Activated T-helper 2 cell treated with anti-CD3 and anti-CD28 coated beads, Interferon-gamma antibody, Interleukin-2, Interleukin-4, amounts not matched to agents 10 μg/mL and 5 μg/mL and 100 μg/mL, durations not matched to agents 14 hours and 24 hours and 36 hours (primary cell): ENCODE measurements at regions not wholly inside any gene's neighbourhood (a gene's known extent, or its start where the extent isn't known, plus 50 kb on each side); places are given as distances from the start of the nearest gene placed in this dataset.

Source experiments
- DNase-seq: peaks from one replicate; pipeline ENCODE4 v3.0.0; 2021; ENCODE audit warnings: low spot score
- H3K27ac Mint-ChIP-seq: one replicate; pipeline ENCODE4 v1.8.0; 2021; ENCODE audit warnings: mixed read lengths
- H3K27me3 Mint-ChIP-seq: one replicate; pipeline ENCODE4 v1.8.0; 2021; ENCODE audit warnings: low read depth, mixed read lengths
- H3K36me3 Mint-ChIP-seq: one replicate; pipeline ENCODE4 v1.8.0; 2021; ENCODE audit warnings: low read depth, mixed read lengths
- H3K4me1 Mint-ChIP-seq: one replicate; pipeline ENCODE4 v1.8.0; 2021; ENCODE audit warnings: low read depth, mixed read lengths
- H3K4me3 Mint-ChIP-seq: one replicate; pipeline ENCODE4 v1.8.0; 2021; ENCODE audit warnings: low read depth, mild to moderate bottlenecking, moderate library complexity, mixed read lengths
- H3K9me3 Mint-ChIP-seq: one replicate; pipeline ENCODE4 v1.8.0; 2021; ENCODE audit warnings: mixed read lengths
- intact Hi-C: fragments of 100-400 bp; cut with micrococcal nuclease; formaldehyde crosslinking; loops from one replicate; pipeline ENCODE4 v1.15.1; 2023

DNA sequence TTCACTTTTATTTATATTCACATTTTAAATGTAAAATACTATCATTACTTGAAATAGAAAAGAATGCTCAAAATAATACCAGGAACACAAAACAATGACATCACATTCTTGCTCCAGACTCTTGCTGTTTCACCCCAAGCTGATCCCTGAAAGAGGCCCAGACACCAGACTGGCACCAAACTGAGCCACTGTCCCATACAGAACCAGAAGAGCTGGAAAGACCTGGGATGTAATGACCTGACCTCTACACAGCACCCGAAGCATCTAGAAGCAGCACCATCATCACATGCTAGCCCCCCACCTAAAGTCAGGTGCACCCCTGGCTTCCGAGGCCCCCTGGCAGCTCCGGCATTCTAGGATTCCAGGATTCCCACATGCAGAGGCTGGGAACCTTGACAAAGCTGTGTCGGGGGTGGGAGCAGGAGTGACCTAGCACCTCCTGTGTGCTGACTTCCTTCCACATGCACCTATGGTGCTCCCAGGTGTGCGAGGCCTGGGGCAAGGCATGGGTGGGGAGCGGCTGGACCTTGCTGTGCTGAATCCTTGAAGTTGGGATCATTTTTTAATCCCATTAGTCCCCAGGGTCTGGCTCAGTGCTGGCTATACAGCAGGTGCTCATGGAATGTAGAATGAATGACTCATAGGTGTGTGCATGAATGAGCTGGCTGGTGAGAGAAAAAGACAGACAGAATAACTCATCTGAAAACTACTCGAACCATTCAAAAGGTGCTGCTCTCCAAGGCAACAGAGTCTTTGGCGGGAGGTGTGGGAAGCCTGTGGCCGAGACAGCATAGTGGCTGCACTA, 144.7 kb upstream of the IQSEC1 start:
- Mint-ChIP-seq H3K4me1 (no peaks in the 10 kb centered on the region), H3K27ac (no peak overlapping the region), H3K4me3 (no peak overlapping the region), H3K36me3 (no peaks in the 10 kb centered on the region), H3K9me3 (no peaks in the 10 kb centered on the region), H3K27me3 (no peaks in the 10 kb centered on the region)
- no peak for DNase-seq
- intact Hi-C loops, result no loop called here

DNA sequence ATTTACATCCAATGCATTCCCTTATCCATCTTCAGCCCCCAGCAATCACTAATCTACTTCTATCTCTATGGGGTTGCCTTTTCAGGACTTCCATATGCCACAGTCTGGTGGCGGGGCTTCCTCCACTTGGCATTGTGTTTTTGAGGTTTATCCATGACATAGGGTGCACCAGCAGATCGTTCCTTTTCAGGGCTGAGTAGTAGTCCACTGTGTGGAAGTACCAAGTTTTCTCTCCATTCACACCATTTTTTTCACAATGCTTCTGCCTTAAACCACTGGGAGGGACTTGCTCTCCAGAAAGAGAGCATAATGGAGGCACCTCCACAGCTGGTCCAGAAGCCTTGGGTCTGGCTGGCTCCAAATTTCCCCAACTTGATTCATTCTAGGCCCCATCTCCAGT, 144.0 kb upstream of the IQSEC1 start:
- Mint-ChIP-seq H3K27ac (no peak overlapping the region), H3K36me3 (no peaks in the 10 kb centered on the region), H3K27me3 (no peaks in the 10 kb centered on the region), H3K4me1 (no peaks in the 10 kb centered on the region), H3K4me3 (no peak overlapping the region), H3K9me3 (no peaks in the 10 kb centered on the region)
- intact Hi-C loops, result no loop called here
- no peak for DNase-seq

DNA sequence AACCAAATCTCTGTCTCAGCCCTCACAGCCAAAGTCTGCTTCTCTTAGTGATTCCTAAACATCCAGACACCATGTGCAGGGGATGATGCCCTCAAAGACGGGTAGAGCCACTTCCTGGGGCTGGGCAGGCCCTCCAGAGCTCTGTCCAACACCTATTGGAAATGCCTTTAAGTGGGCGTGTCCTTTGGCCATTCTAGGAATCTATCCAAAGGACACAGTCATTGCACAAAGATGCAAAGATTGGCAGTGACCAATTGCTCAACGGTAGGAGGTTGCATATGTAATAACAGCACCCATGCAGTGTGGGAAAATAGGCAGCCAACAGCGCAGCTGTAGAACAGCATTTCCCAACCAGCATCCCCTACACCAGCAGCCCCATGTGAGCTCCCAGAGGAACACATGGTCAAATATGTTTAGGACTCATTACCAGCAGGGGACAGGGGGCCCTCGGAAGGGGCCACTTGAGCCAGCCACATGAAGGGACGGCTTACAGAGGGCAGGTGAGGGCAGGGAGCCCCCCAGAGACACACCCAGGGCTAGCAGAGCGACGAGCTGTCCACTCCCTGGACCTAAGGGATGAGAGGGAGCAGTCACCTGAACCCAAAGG, 142.8 kb upstream of the IQSEC1 start:
- H3K27me3 Mint-ChIP-seq, result no peaks in the 10 kb centered on the region
- intact Hi-C loops, result no loop called here
- DNase-seq, result no peak
- H3K9me3 Mint-ChIP-seq, result no peaks in the 10 kb centered on the region
- H3K4me3 Mint-ChIP-seq, result no peak overlapping the region
- no peak overlapping the region for H3K27ac Mint-ChIP-seq
- H3K4me1 Mint-ChIP-seq, result no peaks in the 10 kb centered on the region
- no peaks in the 10 kb centered on the region for H3K36me3 Mint-ChIP-seq

DNA sequence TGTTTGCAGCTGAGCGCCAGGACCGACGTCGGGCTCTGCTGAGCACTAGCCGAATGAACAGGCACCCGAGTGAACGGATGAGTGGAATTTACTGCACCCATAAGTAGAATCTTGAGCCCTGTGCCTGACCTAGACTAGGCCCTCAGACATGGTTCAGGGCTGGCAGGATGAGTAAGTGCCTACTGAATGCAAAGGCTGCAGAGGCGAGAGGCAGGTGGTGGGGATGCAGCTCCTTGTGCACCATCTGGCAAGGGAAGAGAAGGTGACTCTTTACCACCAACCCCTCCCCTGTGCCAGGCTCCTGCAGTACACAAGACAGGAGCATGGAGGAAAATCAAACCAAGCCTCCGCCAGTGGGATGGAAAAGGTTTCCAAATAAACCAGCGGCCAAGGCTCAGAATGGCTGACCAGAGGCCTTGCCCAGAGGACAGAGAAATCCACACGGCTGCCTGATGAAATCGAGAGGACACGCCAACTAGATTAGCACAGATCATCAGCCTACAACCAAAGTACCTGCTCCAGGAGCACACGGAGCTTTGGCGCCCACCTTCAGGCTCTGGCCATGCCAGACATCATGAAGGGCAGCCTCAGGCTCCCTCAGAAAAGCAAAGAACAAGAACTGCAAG, 141.7 kb upstream of the IQSEC1 start:
- Mint-ChIP-seq H3K9me3 (no peaks in the 10 kb centered on the region), H3K27me3 (no peaks in the 10 kb centered on the region), H3K36me3 (no peaks in the 10 kb centered on the region), H3K4me1 (no peaks in the 10 kb centered on the region), H3K27ac (no peak overlapping the region), H3K4me3 (no peak overlapping the region)
- intact Hi-C loops, result no loop called here
- no peak for DNase-seq

DNA sequence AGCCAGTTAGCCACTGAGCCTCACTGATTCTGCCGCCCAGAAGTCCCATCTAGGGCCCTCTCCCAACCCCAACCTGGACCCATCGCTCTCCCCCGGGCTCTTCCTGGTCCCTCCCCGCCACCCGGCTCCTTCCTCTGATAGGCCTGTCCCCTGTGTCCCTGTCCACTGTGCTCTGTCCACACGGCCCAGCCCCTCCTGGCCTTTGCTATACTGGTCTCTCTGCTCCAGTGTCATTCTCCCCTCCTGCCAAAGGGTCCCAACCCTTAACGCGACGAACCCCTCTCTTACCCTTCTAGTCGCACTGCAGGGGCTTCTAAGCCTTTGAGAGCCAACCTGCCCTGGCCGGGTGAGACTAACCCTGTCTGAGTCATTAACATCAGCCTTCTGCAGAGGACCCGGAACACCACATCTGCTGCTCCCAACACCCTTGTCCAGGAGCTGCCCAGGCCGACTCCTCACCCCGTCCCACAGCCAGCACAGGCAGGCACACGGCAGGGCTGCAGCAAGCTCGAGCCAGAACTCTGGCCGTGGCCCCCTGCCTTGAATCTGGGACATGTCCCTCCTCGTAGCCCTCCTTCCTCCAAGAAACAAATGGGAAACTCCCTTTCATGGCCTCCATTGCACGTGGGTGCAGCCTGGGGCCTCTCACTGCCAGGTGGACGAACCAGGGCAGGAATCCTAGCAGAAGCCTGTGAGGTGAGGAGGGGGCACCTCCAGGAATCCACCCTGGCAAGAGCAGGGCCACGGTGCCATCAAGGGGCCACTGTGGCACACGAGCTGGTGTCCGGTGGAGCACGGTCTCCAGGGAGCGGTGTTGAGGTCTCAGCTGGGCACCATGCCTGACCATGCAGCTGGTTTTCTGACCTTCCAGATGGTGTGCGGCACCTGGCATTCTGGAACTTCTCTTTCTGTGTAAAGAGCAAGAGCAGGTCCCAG, 140.9 kb upstream of the IQSEC1 start:
- H3K4me1 Mint-ChIP-seq, result no peaks in the 10 kb centered on the region

DNA sequence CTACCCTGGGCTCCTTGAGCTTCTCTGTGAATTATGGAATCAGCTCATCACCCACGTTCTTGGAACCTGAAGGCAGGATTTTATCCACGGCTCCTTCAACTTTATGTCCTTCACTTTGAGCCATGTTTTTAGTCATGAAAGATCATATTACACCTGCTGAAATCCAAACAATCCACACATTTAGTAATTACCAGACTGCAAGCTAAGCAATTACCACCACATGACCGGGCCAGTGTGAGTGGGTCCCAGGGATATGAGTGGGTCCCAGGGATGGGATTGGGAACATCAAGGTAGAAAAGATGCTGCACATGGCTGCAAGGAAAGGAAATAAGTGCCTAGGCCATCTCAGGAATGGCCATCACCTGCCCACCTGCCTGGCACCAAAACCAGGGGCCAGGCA, 140.3 kb upstream of the IQSEC1 start:
- Mint-ChIP-seq H3K4me1 (no peaks in the 10 kb centered on the region), H3K27me3 (no peaks in the 10 kb centered on the region), H3K27ac (no peak overlapping the region), H3K4me3 (no peak overlapping the region), H3K36me3 (no peaks in the 10 kb centered on the region), H3K9me3 (no peaks in the 10 kb centered on the region)
- no peak for DNase-seq
- intact Hi-C loops, result no loop called here

More for the DNA sequence above, 140.9 kb upstream of the IQSEC1 start:
- Mint-ChIP-seq H3K27ac (no peak overlapping the region), H3K27me3 (no peaks in the 10 kb centered on the region), H3K4me3 (no peak overlapping the region), H3K36me3 (no peaks in the 10 kb centered on the region), H3K9me3 (no peaks in the 10 kb centered on the region)
- no peak for DNase-seq
- intact Hi-C loops, result no loop called here

DNA sequence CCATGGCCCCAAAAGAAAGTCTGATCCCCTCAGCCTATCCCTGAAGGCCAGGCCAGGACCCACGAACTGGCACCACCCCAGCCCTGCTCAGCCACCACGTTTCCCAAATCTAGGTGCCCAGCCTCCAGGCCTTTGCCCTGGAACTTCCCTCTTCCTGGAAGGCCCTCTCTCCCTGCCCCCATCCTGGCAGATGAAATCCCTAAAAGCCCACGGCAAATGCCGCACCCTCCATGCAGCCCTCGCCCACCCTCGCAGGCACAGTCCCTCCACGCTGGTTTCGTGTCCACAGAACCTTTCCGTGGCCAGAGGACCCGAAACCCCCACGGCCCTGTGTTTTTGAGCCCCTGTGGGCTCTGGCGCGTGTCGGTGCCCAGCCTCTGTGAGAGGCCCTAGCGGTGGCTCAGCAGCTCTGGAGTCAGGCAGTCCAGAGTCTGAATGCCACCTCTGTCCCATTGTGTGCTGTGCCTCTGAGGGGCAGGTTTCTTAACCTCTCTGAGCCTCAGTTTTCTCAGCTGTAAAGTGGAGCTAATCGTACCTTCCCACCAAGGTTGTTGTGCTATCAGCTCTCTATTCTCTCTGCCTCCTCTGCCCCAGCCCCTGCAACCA, 138.5 kb upstream of the IQSEC1 start:
- no peak for DNase-seq
- intact Hi-C loops, result no loop called here
- no peaks in the 10 kb centered on the region for H3K27me3 Mint-ChIP-seq
- no peak overlapping the region for H3K4me3 Mint-ChIP-seq
- no peaks in the 10 kb centered on the region for H3K9me3 Mint-ChIP-seq
- H3K4me1 Mint-ChIP-seq, result no peaks in the 10 kb centered on the region
- no peaks in the 10 kb centered on the region for H3K36me3 Mint-ChIP-seq
- no peak overlapping the region for H3K27ac Mint-ChIP-seq

DNA sequence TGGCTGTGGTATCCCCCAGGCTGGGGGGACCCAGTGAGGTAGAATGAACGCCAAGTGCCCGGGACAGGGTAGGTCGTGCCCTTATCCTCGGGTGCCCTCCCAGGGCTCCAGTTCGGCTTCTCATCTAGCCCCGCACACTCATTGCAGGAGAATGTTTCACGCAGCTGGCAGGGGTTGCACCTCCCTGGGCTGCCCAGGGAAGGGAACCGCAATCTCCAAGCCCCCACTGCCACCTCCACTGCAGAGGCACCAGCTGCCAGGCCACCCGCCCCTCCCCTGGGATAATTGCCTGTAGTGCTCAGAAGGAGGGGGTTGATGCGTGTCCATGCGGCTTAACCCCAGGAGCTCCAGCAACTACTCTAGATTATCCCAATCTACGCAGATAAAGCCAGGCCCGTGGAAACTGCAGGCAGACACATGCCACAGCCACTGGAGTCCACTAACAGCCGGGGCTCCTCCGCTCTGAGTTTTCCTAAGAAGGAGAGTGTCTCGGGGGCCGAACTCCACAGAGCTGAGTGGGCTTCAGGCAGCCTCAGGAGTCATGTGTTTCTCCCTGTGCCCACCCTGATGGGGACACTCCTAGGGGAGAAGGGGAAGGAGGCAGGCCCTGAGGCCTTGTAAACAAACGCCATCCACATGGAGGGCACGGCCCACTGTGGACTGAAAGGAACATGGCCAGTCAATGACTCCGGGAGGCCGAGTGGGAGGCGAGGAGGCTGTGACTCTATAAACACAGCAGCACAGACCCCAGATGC, 137.2 kb upstream of the IQSEC1 start:
- Mint-ChIP-seq H3K9me3 (no peaks in the 10 kb centered on the region), H3K27me3 (peaks cover 10% of the 10 kb centered on the region), H3K4me3 (no peak overlapping the region), H3K36me3 (no peaks in the 10 kb centered on the region), H3K27ac (no peak overlapping the region), H3K4me1 (no peaks in the 10 kb centered on the region)
- no peak for DNase-seq
- intact Hi-C loops, result no loop called here

DNA sequence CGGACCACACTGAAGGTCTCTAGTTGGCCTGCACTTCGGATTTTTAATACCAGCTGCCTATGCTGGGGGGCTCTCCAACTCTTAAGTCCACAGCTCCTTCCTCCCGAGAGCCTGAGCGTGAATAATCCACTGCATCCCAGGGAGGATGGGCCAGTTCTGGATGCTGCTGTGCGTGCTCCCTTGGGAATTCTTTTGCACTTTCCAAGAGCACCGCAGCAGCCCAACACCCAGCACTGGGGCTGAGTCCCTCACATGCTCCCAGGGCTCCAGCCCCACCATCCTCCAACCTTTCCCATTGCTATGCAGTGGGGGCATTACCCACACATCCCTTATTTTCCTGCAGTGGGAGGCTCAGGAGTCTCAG, 136.4 kb upstream of the IQSEC1 start:
- H3K4me3 Mint-ChIP-seq, result no peak overlapping the region
- no peaks in the 10 kb centered on the region for H3K4me1 Mint-ChIP-seq
- no peaks in the 10 kb centered on the region for H3K9me3 Mint-ChIP-seq
- peaks cover 15% of the 10 kb centered on the region for H3K27me3 Mint-ChIP-seq
- H3K36me3 Mint-ChIP-seq, result no peaks in the 10 kb centered on the region
- intact Hi-C loops, result no loop called here
- no peak for DNase-seq
- no peak overlapping the region for H3K27ac Mint-ChIP-seq

DNA sequence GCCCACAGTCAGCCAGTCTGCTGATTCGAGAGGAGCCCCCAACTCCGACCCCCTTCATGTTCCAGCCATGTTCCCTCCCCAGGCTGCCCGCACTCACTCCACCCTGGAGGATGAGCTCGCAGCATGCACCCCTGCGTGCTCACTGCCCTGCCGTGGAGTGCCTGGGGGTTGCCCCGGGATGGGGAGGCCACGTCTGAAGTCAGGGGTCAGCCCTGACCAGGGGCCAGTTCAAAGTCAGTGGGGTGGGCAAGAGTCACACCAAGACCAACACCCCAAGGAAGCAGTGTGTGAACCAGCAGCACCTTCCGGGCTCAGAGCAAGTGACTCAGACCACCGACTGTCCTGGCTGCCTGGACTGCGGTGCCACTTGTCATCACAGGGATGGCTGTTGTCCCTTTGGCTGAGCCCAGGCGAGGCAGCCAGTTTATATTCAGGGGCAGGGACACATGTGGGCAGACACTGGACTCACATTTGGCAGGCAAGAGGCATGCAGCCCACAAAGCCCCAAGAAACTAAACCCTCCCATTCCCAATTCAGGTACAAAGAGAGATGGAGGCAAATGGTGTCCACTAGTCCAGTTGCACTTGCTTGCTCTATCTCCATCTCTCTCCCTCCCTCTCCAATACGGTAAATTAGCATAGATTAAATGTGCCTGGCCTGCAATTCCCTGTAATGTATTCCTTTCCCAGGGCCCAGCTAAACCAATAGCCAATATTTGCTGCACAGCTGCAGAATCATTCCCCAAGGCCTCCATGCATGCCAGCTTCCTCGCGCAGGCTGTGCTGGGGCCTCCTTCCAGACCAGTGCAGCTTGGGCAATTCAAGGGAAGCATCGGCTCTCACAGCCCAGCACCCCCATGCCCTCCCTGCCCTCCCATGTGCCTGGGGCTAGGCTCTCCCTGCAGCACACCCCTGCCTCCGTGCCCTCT, 135.7 kb upstream of the IQSEC1 start:
- no peak for DNase-seq
- Mint-ChIP-seq H3K36me3 (no peaks in the 10 kb centered on the region), H3K27me3 (peaks cover 17% of the 10 kb centered on the region), H3K4me3 (no peak overlapping the region), H3K9me3 (no peaks in the 10 kb centered on the region), H3K27ac (no peak overlapping the region), H3K4me1 (no peaks in the 10 kb centered on the region)
- intact Hi-C loops, result no loop called here

DNA sequence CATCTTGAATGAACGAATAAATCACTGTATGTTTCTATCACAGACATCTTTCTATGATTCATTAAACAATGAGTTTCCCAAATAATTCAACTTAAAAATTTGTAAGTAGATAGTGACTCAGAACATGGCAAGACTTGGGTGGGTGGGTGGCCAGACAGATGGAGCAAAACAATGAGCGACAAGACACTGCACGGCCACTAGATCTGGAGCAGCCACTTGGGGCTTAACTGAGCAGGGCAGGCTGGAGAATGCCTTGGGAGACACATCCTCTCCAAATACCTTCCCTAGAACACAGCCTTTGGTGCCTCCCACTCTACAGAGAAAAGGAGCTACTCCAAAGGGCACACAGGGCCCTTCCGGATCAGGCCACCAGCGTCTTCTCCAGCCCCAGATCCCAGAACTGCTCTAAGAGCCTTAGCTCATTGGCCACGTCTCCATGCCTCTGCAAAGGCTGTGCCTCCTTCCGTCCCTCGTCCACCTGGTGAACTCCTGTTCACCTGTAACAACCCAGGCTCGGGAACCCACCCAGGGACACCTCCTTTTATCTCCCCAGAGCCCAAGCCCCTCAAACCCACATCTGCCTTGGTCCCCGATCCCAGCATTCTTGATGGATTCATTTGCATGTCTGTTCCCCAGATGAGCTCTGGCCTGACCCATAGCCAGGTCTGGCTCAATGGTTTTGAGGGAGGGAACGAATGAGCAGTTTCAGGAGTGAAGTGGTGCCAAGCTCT, 134.9 kb upstream of the IQSEC1 start:
- Mint-ChIP-seq H3K36me3 (no peaks in the 10 kb centered on the region), H3K27me3 (peaks cover 21% of the 10 kb centered on the region), H3K27ac (no peak overlapping the region), H3K4me3 (no peak overlapping the region), H3K4me1 (no peaks in the 10 kb centered on the region), H3K9me3 (no peaks in the 10 kb centered on the region)
- DNase-seq, result no peak
- intact Hi-C loops, result no loop called here
